HPDE6-E6E7 (cell line): ENCODE measurements at regions not wholly inside any gene's neighbourhood (a gene's known extent, or its start where the extent isn't known, plus 50 kb on each side); places are given as distances from the start of the nearest gene placed in this dataset.
A peak's percentile ranks its signal among the peaks of the same experiment; 100 is the strongest.

Experiments
- DNase-seq: peaks from one replicate; pipeline ENCODE4 v3.0.0; 2011; ENCODE audit warnings: missing footprints; ENCODE audit errors: extremely low spot score

DNA sequence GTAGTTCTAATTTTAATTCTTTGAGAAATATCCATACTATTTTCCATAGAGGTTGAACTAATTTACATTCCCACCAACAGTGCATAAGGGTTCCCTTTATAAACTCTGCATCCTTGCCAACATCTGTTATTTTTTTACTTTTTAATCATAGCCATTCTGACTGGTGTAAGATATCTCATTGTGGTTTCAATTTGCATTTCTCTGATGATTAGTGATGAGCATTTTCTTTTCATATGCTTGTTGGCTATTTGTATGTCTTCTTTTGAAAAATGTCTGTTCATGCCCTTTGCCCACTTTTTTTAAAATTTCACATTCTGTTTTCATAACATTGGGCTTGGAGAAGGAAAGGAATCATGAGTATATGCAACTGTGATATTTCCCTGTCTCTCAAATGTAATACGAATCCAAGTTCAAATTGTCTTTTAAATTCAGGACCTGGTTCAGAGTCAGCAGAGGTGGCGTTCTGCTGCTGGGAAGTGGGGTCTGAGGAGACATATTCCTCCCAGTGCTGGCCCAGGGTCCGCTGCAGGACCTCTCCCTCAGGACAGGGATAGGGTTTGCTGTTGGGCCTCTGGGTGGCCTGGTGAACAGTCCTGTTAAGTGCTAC, 81.2 kb upstream of the ETV6 start:
- DNase-seq = no peak

DNA sequence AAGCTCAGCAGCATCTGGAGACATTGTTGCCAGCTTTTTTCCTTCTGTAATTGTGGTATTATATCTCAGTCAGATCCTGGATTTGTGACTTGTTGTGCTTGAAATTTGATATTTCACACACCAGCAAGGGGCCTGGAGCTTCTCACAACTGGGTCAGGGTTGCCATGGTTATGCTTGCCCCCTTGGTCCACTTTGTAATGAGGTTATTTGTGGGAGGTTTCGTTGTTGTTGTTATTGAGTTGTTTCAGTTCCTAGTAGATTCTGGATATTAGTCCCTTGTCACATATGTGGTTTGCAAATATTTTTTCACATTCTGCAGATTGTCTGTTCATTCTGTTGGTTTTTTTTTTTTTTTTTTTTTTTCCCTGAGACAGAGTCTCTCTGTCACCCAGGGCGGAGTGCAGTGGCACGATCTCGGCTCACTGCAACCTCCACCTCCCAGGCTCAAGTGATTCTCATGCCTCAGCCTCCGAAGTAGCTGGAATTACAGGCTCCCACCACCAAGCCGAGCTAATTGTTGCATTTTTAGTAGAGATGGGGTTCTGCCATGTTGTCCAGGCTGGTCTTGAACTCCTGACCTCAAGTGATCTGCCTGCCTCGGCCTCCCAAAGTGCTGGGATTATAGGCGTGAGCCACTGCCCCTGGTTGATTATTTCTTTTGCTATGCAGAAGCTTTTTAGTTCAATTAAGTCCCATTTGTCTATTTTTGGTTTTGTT, 80.6 kb upstream of the ETV6 start:
- DNase-seq = no peak

- no peak for DNase-seq
Measured at GRCh38 chr12:11569716-11570115, 79.8 kb upstream of the ETV6 start.

DNA sequence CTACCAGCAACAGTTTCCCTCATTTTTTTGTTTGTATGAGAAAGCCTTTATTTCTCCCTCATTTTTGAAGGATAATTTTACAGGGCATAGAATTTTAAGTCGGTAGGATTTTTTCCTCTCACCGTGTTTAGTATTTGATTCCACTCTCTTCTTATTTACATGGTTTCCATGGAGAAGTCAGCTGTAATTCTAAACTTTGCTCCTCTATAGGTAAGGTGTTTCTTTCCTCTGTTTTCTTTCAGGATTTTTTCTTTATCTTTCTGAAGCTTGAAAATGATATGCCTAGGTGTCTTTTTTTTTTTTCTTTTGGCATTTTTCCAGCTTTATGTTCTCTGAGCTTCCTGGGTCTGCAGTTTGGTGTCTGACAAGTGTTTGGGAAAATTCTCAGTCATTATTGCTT, 75.6 kb upstream of the ETV6 start:
- DNase-seq = no peak

GRCh38 chr12:11576104-11576503, 73.4 kb upstream of the ETV6 start:
- DNase-seq = peak; percentile 71

DNA sequence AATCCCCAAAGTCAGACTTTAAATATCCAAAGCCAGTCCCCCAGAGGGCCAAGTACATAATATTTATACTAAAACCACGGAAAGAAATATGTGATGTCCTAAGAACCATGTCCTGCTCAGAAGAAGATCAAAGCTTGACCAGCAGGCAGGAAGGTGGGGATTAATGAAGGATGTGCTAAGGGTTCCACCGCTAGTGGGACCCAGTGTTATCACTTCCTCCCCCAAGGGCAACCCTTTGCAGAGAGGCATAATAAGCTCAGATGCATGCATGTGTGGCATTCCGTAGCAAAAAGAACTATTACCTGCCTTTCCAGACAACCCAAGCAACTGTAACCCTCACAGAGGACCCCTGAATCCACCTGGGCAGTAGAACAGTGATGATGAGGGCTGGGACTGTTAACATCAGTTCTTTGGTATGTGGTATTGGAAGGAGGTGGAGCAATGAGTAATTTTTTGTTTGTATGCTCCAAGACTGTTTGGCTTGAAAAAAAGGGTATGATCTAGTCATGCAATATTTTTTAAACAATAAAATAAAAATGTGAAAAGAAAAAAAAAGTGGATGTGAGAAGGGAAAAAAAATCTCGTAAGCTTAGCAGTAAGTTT, 71.7 kb upstream of the ETV6 start:
- DNase-seq = peak; percentile 39

- DNase-seq = no peak
Measured at GRCh38 chr12:11578461-11578993, 70.9 kb upstream of the ETV6 start.

- peak; percentile 67 for DNase-seq
Measured at GRCh38 chr12:11580125-11580751, 69.2 kb upstream of the ETV6 start.

DNA sequence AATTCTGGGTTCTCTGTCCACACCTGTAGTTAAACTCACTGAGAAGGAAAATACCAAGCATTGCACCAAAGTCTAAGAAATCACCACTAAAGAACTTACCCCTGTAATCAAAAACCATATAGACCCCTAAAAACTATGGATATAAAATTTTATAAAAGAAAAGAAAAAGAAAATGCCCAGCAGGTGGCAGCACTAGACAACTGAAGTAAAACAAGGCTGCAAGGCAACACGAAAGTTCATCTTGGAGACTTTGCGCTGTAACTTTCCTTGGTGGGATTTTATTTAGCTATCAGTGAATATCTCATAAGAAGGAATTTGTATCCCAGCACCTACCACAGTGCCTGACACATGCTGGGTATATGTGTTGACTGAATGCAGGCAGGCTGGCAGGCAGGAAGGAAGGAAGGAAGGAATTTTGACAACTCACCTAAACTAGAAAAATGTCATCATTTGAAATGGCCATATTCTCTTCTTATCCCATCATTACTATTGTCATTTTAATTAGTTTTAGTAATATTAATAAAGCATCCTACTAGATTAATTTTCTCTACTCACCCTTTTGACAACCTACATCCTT, 68.2 kb upstream of the ETV6 start:
- DNase-seq = peak; percentile 13

DNA sequence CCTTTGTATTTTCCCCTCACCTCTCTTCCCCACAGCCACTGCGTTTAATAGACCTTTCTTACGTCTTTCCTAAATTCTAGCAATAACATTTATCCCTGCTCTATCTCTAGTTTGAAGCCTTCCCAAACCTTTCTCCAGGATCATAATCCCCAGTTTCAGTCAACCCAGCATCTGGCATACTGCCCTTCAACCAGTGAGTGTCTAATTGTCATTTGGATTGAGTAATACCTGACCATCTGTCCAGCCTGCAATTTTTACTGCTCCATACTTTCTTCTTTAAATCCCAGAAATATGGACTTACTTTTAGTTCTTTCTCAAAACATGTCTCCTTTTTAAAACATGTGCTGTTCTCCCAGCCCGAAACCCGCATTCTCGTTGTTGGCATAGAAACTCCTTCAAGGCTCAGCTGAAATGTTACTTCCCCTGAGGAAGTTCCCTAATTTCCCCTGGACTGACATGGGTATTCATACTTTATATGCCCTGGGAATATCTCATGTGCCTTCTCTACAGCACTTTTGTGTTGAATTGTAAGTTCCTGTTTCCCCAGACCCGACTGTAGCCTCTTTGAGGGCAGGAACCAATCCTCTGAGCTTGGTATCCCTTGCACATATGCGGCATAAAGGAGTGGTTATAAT, 65.1 kb upstream of the ETV6 start:
- no peak for DNase-seq

GRCh38 chr12:11592484-11592883, 57.0 kb upstream of the ETV6 start:
- DNase-seq = no peak

- DNase-seq = no peak
Measured at GRCh38 chr12:11593013-11593412, 56.5 kb upstream of the ETV6 start.

DNA sequence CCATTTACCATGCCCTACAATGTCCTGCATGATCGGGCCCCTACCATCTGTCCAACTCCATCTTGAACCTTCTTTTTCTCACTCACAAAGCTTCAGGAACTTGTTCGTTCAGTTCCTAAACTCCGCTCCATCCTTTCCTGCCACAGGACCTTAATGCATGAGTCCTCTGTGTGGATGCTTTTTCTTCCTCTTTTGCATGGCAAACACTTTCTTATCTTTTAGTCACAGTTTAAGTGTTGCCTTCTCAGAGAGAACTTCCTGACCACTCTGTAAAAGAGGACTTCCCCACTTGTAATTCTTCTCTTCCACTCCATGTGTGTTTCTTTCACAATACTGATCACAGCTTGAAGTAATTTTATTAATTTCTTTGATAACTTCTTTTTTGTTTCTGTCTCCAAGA, 54.4 kb upstream of the ETV6 start:
- DNase-seq = no peak

DNA sequence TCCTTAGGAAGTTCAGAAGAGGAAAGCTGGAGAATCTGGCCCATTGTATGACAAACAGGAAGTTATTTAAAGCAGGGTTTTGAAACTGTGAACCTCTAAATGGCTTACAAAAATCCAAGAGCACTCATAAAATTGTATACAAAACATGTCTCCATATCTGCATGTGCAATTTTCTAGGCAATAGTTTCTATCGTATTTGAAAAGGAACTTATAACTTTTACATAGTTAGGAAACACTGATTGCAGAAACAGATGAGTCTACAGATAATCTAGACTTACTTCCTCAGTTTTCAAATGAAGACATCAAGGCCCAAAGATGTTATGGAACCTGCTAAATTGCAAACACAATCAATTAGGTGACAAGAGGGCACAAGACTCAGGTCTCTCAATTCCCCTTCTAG, 53.3 kb upstream of the ETV6 start:
- no peak for DNase-seq

DNA sequence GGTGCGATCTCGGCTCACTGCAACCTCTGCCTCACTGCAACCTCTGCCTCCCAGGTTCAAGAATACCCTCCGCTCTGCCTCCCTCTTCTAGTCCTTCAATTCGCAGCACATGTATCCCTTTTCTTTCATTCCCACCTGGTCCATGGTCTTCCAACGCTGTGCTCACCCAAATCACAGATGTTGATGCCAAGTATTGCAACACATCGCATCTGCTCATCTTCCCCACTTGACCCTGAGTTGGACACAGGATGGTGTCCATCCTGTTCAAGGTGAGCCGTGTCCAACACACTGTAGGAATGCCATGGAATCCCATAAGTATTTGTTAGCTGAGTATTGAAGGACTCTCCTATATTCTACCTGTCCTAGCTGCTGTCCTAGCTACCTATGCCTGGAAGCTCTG, 50.6 kb upstream of the ETV6 start:
- no peak for DNase-seq
